HG03060 (cell line): ENCODE measurements at regions not wholly inside any gene's neighbourhood (a gene's known extent, or its start where the extent isn't known, plus 50 kb on each side); places are given as distances from the start of the nearest gene placed in this dataset.
"Not testable (repeated sequence)": the region's sequence is repeated elsewhere in the genome, so short reads cannot be mapped to it uniquely, and the experiment has no call there.

ENCODE experiments used
- ATAC-seq: cut with Tn5 transposase; IDR thresholded peaks from one replicate; pipeline ENCODE4 v1.9.1; 2021; ENCODE audit warnings: low read depth, moderate number of reproducible peaks; ENCODE audit not compliant: unreplicated experiment

- ATAC-seq, result no peak
Measured at GRCh38 chr7:46613116-46613515, 692.0 kb upstream of the IGFBP3 start.

- no peak for ATAC-seq
Measured at GRCh38 chr7:46611508-46611907, 690.4 kb upstream of the IGFBP3 start.

- ATAC-seq, result no peak
Measured at GRCh38 chr7:46610746-46611145, 689.7 kb upstream of the IGFBP3 start.

- ATAC-seq, result no peak
Measured at GRCh38 chr7:46607176-46607575, 686.1 kb upstream of the IGFBP3 start.

- no peak for ATAC-seq
Measured at GRCh38 chr7:46606761-46607160, 685.7 kb upstream of the IGFBP3 start.

- no peak for ATAC-seq
Measured at GRCh38 chr7:46604241-46604661, 683.2 kb upstream of the IGFBP3 start.

- no peak for ATAC-seq
Measured at GRCh38 chr7:46603780-46604179, 682.7 kb upstream of the IGFBP3 start.

- ATAC-seq, result no peak
Measured at GRCh38 chr7:46603296-46603752, 682.3 kb upstream of the IGFBP3 start.

GRCh38 chr7:46600340-46600739 is 679.3 kb upstream of the IGFBP3 start:
- ATAC-seq, result no peak

GRCh38 chr7:46594831-46595230 is 673.8 kb upstream of the IGFBP3 start:
- not testable (repeated sequence) for ATAC-seq

- ATAC-seq, result not testable (repeated sequence)
Measured at GRCh38 chr7:46590918-46591905, 670.1 kb upstream of the IGFBP3 start.

GRCh38 chr7:46589286-46589685 is 668.2 kb upstream of the IGFBP3 start:
- no peak for ATAC-seq

GRCh38 chr7:46586406-46586805 is 665.3 kb upstream of the IGFBP3 start:
- no peak for ATAC-seq

GRCh38 chr7:46583656-46584055 is 662.6 kb upstream of the IGFBP3 start:
- ATAC-seq, result no peak

GRCh38 chr7:46581268-46581667 is 660.2 kb upstream of the IGFBP3 start:
- ATAC-seq, result no peak

- ATAC-seq, result no peak
Measured at GRCh38 chr7:46580766-46581165, 659.7 kb upstream of the IGFBP3 start.

GRCh38 chr7:46577394-46577793 is 656.3 kb upstream of the IGFBP3 start:
- ATAC-seq, result no peak

- no peak for ATAC-seq
Measured at GRCh38 chr7:46576950-46577349, 655.9 kb upstream of the IGFBP3 start.

- no peak for ATAC-seq
Measured at GRCh38 chr7:46572691-46573090, 651.6 kb upstream of the IGFBP3 start.

GRCh38 chr7:46571996-46572395 is 650.9 kb upstream of the IGFBP3 start:
- ATAC-seq, result no peak

GRCh38 chr7:46569133-46569465 is 648.0 kb upstream of the IGFBP3 start:
- no peak for ATAC-seq

GRCh38 chr7:46568420-46569132 is 647.5 kb upstream of the IGFBP3 start:
- no peak for ATAC-seq
